ENCODE measurements at regions not wholly inside any gene's neighbourhood (a gene's known extent, or its start where the extent isn't known, plus 50 kb on each side); places are given as distances from the start of the nearest gene placed in this dataset.

- TF ChIP-seq, protein P1, sequence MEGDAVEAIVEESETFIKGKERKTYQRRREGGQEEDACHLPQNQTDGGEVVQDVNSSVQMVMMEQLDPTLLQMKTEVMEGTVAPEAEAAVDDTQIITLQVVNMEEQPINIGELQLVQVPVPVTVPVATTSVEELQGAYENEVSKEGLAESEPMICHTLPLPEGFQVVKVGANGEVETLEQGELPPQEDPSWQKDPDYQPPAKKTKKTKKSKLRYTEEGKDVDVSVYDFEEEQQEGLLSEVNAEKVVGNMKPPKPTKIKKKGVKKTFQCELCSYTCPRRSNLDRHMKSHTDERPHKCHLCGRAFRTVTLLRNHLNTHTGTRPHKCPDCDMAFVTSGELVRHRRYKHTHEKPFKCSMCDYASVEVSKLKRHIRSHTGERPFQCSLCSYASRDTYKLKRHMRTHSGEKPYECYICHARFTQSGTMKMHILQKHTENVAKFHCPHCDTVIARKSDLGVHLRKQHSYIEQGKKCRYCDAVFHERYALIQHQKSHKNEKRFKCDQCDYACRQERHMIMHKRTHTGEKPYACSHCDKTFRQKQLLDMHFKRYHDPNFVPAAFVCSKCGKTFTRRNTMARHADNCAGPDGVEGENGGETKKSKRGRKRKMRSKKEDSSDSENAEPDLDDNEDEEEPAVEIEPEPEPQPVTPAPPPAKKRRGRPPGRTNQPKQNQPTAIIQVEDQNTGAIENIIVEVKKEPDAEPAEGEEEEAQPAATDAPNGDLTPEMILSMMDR (IDR thresholded peaks at IDR 0.05) = no peak
- TF ChIP-seq POLR2A (IDR thresholded peaks at IDR 0.05) (no peak), POLR2AphosphoS5 (IDR thresholded peaks at IDR 0.05) (no peak), EP300 (IDR thresholded peaks at IDR 0.05) (no peak)
These were observed 256.9 kb upstream of the RAB4A start for GRCh38 chr1:229013981-229014380.
